ENCODE measurements at regions not wholly inside any gene's neighbourhood (a gene's known extent, or its start where the extent isn't known, plus 50 kb on each side); places are given as distances from the start of the nearest gene placed in this dataset.

- no peak for TF ChIP-seq CTCF (IDR thresholded peaks at IDR 0.05; ENCODE audit: extremely low read depth, insufficient read depth, missing control alignments)
- no peak for DNase-seq (ENCODE audit: low spot score)
- in situ Hi-C loops (cut with MboI; ENCODE audit: low pct_unique_long_range_greater_than_20kb, low sequenced_read_pairs, unreplicated experiment), result no loop called here
Observed at GRCh38 chr12:30188602-30189326, 405.0 kb upstream of the TMTC1 start.

DNA sequence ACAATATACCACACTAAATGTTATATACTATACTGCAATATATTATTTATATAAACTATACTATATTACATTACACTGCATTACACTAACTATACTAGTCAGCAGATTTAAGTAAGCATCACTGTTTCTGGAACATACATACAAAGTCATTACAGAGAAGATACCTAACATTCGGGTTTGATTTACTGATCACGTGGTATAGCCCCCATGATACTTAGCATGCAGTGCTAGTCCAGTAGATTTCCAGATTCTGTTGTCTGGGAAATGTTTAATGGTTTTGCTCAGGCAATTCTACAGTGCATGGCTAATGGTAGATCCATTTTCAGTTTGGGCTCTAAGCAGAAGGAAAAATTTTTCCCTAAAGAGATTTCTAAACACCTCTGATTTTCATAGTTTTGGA is 403.7 kb upstream of the TMTC1 start:
- no peak for TF ChIP-seq CTCF (IDR thresholded peaks at IDR 0.05; ENCODE audit: extremely low read depth, insufficient read depth, missing control alignments)
- in situ Hi-C loops (cut with MboI; ENCODE audit: low pct_unique_long_range_greater_than_20kb, low sequenced_read_pairs, unreplicated experiment), result no loop called here
- no peak for DNase-seq (ENCODE audit: low spot score)

GRCh38 chr12:30181334-30181733 is 397.6 kb upstream of the TMTC1 start:
- DNase-seq (ENCODE audit: low spot score), result no peak
- in situ Hi-C loops (cut with MboI; ENCODE audit: low pct_unique_long_range_greater_than_20kb, low sequenced_read_pairs, unreplicated experiment), result no loop called here
- TF ChIP-seq CTCF (IDR thresholded peaks at IDR 0.05; ENCODE audit: extremely low read depth, insufficient read depth, missing control alignments), result no peak

- in situ Hi-C loops (cut with MboI; ENCODE audit: low pct_unique_long_range_greater_than_20kb, low sequenced_read_pairs, unreplicated experiment), result no loop called here
- TF ChIP-seq CTCF (IDR thresholded peaks at IDR 0.05; ENCODE audit: extremely low read depth, insufficient read depth, missing control alignments), result no peak
Observed at GRCh38 chr12:30180602-30181001, 396.9 kb upstream of the TMTC1 start.

DNA sequence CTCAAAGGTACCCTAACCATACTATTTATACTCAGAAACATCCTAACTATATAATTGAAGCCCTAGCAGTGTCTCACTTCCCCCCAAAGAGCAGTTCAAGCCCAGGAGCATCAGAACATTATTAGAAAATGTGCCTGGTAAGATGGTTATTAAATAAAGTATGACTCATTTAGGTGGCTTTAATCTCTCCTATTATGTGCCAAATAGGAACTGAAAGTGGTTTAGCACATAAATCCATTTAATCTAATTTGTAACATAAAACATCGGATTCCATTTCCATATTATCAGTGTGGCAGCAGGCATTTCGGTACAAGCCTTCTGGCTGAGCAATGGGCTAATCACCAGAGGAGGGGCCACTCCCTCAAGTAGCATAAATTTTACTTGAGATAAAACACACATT is 395.2 kb upstream of the TMTC1 start:
- DNase-seq (ENCODE audit: low spot score), result no peak
- TF ChIP-seq CTCF (IDR thresholded peaks at IDR 0.05; ENCODE audit: extremely low read depth, insufficient read depth, missing control alignments), result no peak
- in situ Hi-C loops (cut with MboI; ENCODE audit: low pct_unique_long_range_greater_than_20kb, low sequenced_read_pairs, unreplicated experiment), result no loop called here

More at GRCh38 chr12:30180602-30181001, 396.9 kb upstream of the TMTC1 start:
- no peak for DNase-seq (ENCODE audit: low spot score)

DNA sequence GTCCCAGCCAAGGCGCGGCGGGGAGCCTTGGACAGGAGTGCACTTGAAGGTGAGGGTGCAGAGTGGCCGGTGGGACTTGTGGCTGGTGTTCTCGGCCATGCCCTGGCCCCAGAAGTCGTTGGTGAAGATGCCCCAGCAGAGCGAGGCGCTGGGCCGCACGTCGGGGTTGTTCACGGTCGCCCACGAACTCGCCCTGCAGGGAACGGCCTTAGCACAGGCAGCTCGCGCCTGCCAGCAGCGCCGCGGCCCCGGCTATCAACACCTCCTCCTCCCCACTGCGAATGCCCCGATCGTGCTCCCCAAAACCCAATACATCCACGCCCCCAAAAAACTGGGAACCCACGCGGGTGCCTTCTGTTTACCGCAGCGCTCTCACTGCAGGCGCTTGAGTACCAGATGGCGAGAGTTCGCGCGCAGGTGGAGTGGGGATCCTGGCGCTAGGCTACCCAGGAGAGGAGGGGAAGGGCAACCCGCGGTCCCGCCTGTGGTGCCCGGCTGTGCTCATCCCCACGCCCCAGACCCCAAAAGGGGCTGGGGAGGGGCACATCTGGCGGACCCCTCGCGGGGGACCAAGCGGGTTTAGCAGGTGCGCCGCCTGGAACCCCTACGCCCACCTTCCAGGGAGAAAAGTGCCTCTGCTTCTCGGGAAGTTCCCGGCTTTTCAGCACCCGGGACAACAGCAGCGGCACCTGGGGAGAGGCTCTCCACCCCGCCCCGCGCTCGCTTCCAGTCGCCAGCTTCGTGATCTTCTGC is 386.3 kb upstream of the TMTC1 start:
- DNase-seq (ENCODE audit: low spot score), result no peak
- in situ Hi-C loops (cut with MboI; ENCODE audit: low pct_unique_long_range_greater_than_20kb, low sequenced_read_pairs, unreplicated experiment), result no loop called here
- no peak for TF ChIP-seq CTCF (IDR thresholded peaks at IDR 0.05; ENCODE audit: extremely low read depth, insufficient read depth, missing control alignments)

Measured in GM13977 (cell line).